Common myeloid progenitor, CD34-positive (primary cell): ENCODE measurements at regions not wholly inside any gene's neighbourhood (a gene's known extent, or its start where the extent isn't known, plus 50 kb on each side); places are given as distances from the start of the nearest gene placed in this dataset.

Experiments used
- CTCF ChIA-PET: fragments of 350-600 bp; sonication (Branson Sonifier 250); formaldehyde crosslinking; loops from one replicate; lab custom pipeline; 2021; ENCODE audit warnings: antibody characterized with exemption; lab: Charles Lee
- POLR2A ChIA-PET: fragments of 350-600 bp; sonication (Branson Sonifier 250); formaldehyde crosslinking; loops from one replicate; lab custom pipeline; 2021; ENCODE audit warnings: antibody characterized with exemption; lab: Charles Lee
- DNase-seq, 3 donors: peaks; one replicate each; pipeline versions ENCODE4 v3.0.0 to v3.0.0-alpha.2; 2013
- H3K27ac ChIP-seq, 2 experiments: 1 replicate in 1 of 2; 2 replicates in 1 of 2; pipeline ENCODE4 v1.7.0; 2013; ENCODE audit warnings: inconsistent platforms in 2 of 2, low read length in 2 of 2, mild to moderate bottlenecking in 2 of 2, low read depth in 1 of 2, moderate library complexity in 1 of 2; ENCODE audit not compliant: severe bottlenecking in 2 of 2, insufficient read depth in 1 of 2, poor library complexity in 1 of 2
- H3K27me3 ChIP-seq, 5 experiments: replicated peaks in 2 of 5; 1 replicate in 3 of 5; 2 replicates in 2 of 5; pipeline versions ENCODE4 v1.6.1 to v1.7.0; 2013; ENCODE audit warnings: low read length in 4 of 5, mild to moderate bottlenecking in 2 of 5, moderate library complexity in 2 of 5, inconsistent platforms in 1 of 5; ENCODE audit not compliant: insufficient read depth in 5 of 5, control insufficient read depth in 4 of 5
- H3K36me3 ChIP-seq, 4 experiments: 1 replicate in 2 of 4; 2 replicates in 2 of 4; pipeline versions ENCODE4 v1.6.1 to v1.7.0; 2013; ENCODE audit warnings: low read length in 3 of 4, control low read depth in 1 of 4, mild to moderate bottlenecking in 1 of 4; ENCODE audit not compliant: control insufficient read depth in 4 of 4, insufficient read depth in 4 of 4
- H3K4me1 ChIP-seq, 4 experiments: 1 replicate in 3 of 4; 2 replicates in 1 of 4; pipeline versions ENCODE4 v1.6.1 to v1.7.1; 2013; ENCODE audit warnings: low read length in 3 of 4, mild to moderate bottlenecking in 3 of 4, control low read depth in 1 of 4, inconsistent platforms in 1 of 4, moderate library complexity in 1 of 4; ENCODE audit not compliant: control insufficient read depth in 4 of 4, insufficient read depth in 4 of 4; ENCODE audit errors: control extremely low read depth in 1 of 4
- H3K4me3 ChIP-seq, 7 experiments: 1 replicate in 4 of 7; 2 replicates in 3 of 7; pipeline versions ENCODE4 v1.5.1 to v1.7.0; 2013; ENCODE audit warnings: mild to moderate bottlenecking in 7 of 7, low read length in 6 of 7, moderate library complexity in 6 of 7, inconsistent platforms in 2 of 7, low read depth in 2 of 7, control low read depth in 1 of 7; ENCODE audit not compliant: insufficient read depth in 4 of 7, control insufficient read depth in 1 of 7; ENCODE audit errors: extremely low read depth in 1 of 7
- H3K9me3 ChIP-seq, 5 experiments: 1 replicate in 4 of 5; 2 replicates in 1 of 5; pipeline versions ENCODE4 v1.6.1 to v1.7.1; 2013; ENCODE audit warnings: low read length in 4 of 5, mild to moderate bottlenecking in 2 of 5, inconsistent platforms in 1 of 5, low read depth in 1 of 5, moderate library complexity in 1 of 5; ENCODE audit not compliant: control insufficient read depth in 4 of 5, insufficient read depth in 2 of 5; ENCODE audit errors: control extremely low read depth in 1 of 5
- WGBS: methylation state at CpG from one replicate; pipeline ENCODE4 v1.1.5; 2013; ENCODE audit not compliant: insufficient coverage; 5-methylcytosine and 5-hydroxymethylcytosine counted together

DNA sequence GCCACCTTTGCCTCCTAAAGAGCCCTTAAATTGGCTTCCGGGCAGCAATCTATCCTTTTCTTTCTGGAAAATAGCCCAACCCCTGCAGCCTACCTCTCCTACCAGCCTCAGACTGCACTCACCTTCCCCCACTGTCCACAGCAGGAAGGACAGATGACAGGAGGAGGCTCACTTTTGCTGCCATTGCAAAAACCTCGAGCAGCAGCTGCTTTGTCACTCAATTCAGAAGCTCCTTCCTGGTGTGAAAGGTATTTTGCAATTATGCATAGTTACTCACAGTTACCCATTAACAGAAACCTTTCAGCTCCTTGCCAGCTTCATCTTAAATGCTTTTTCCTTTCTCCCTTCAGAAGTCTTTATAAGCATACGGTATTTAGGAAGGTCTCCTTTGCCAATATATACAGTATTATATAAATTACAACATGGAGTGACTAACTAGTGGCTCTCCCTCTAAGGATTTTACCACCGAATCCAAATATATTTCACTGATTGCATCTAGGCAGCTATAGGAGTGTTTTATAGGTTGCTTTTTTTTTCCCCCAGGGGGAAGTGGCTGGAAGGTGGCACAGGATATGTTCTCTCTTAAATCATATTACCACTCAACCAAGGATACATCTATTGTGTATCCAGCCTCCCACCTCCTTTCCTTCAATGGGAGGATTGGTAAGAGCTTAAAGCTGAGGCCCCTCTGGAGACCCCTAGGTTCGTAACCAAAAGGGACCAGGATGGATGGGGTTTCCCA lies 142.1 kb upstream of the IPO9 start:
- peak overlapping the region in 1 of 7 experiments; percentile 29 for H3K4me3 ChIP-seq
- CTCF ChIA-PET, result interaction anchor here (0.5 to 1.5 kb wide), 5 partner anchors 10 to 199 kb away, joined by 3 to 6 read pairs (median 4); no protein-coding TSS in a partner anchor
- POLR2A ChIA-PET, result no interaction called here
- WGBS, result no CpG with 5 or more reads among the region's 5 CpGs
- peaks cover 4 to 15% (median 11%) of the 10 kb centered on the region in 4 experiments for H3K4me1 ChIP-seq
- H3K27ac ChIP-seq, result no peak overlapping the region
- DNase-seq, result peak in 2 of 3 donors; percentile 29 to 39
- H3K9me3 ChIP-seq, result no peaks in the 10 kb centered on the region
- H3K36me3 ChIP-seq, result no peaks in the 10 kb centered on the region
- H3K27me3 ChIP-seq, result no peaks in the 10 kb centered on the region

DNA sequence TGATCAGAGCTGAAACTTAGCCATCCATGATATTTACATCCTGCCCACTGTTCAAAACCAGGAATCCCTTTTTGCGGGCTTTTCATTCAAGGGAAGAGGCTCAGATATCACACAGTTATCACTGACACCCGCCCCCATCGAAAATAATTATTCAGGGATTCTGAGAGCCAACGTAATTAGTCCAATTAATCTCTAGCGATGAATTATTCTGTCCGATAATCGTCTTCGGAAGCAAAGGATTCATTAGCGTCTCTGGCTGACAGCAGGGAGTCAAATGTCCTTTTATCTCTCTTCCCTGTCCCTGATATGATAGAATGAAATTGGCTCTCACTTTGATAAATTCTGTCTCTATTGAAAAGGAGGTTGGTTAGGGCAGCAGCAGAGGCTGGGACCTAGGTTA lies 140.4 kb upstream of the IPO9 start:
- Histone ChIP-seq H3K36me3 (no peaks in the 10 kb centered on the region), H3K27me3 (no peaks in the 10 kb centered on the region), H3K27ac (no peak overlapping the region), H3K4me3 (no peak overlapping the region), H3K4me1 (peaks cover 4 to 15% (median 11%) of the 10 kb centered on the region in 4 experiments), H3K9me3 (no peaks in the 10 kb centered on the region)
- ChIA-PET POLR2A (interaction anchor here (0.6 kb wide), 1 partner anchor 235 kb away, joined by 3 read pairs; no protein-coding TSS in a partner anchor), CTCF (interaction anchor here (1.8 kb wide), 1 partner anchor 129 kb away, joined by 7 read pairs; no protein-coding TSS in a partner anchor)
- WGBS, result 97% methylated on average over 9 of the region's 9 CpGs
- no peak for DNase-seq

DNA sequence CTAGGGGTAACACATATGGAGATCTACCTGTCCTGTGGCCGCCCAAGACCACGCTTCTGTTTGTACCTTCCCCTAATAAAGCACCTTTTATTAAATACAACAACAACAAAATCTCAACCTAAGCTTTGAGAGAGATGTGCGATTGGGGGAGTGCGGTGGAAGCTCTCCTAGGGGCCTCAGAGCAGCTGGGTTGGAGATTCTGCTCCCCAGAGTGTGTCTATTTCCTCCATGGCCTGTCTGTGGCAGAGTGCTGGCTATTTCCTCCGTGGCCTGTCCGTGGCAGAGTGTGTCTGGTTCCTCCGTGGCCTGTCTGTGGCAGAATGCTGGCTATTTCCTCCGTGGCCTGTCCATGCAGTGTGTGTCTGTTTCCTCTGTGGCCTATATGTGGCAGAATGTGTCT lies 139.3 kb upstream of the IPO9 start:
- CTCF ChIA-PET, result interaction anchor here (1.8 kb wide), 1 partner anchor 130 kb away, joined by 7 read pairs; no protein-coding TSS in a partner anchor
- 100% methylated on average over 4 of the region's 8 CpGs for WGBS
- POLR2A ChIA-PET, result no interaction called here

DNA sequence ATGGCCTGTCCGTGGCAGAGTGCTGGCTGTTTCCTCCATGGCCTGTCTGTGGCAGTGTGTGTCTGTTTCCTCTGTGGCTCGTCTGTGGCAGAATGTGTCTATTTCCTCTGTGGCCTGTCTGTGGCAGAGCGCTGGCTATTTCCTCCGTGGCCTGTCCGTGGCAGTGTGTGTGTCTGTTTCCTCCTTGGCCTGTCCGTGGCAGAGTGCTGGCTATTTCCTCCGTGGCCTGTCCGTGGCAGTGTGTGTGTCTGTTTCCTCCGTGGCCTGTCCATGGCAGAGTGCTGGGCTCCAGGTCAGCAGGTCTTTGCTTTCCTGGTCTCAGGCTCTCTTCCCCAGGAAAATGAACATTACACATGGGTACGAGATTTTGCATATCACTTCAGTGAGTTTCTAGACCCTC lies 138.4 kb upstream of the IPO9 start:
- H3K4me3 ChIP-seq, result no peak overlapping the region
- POLR2A ChIA-PET, result no interaction called here
- H3K9me3 ChIP-seq, result no peaks in the 10 kb centered on the region
- no peaks in the 10 kb centered on the region for H3K27me3 ChIP-seq
- no peak overlapping the region for H3K27ac ChIP-seq
- DNase-seq, result no peak
- no peaks in the 10 kb centered on the region for H3K36me3 ChIP-seq
- WGBS, result 95% methylated on average over 7 of the region's 10 CpGs
- CTCF ChIA-PET, result no interaction called here
- peaks cover 4 to 15% (median 11%) of the 10 kb centered on the region in 4 experiments for H3K4me1 ChIP-seq

More for the DNA sequence above, 139.3 kb upstream of the IPO9 start:
- Histone ChIP-seq H3K27me3 (no peaks in the 10 kb centered on the region), H3K4me3 (no peak overlapping the region), H3K27ac (no peak overlapping the region), H3K36me3 (no peaks in the 10 kb centered on the region), H3K9me3 (no peaks in the 10 kb centered on the region), H3K4me1 (peaks cover 4 to 15% (median 11%) of the 10 kb centered on the region in 4 experiments)
- no peak for DNase-seq

DNA sequence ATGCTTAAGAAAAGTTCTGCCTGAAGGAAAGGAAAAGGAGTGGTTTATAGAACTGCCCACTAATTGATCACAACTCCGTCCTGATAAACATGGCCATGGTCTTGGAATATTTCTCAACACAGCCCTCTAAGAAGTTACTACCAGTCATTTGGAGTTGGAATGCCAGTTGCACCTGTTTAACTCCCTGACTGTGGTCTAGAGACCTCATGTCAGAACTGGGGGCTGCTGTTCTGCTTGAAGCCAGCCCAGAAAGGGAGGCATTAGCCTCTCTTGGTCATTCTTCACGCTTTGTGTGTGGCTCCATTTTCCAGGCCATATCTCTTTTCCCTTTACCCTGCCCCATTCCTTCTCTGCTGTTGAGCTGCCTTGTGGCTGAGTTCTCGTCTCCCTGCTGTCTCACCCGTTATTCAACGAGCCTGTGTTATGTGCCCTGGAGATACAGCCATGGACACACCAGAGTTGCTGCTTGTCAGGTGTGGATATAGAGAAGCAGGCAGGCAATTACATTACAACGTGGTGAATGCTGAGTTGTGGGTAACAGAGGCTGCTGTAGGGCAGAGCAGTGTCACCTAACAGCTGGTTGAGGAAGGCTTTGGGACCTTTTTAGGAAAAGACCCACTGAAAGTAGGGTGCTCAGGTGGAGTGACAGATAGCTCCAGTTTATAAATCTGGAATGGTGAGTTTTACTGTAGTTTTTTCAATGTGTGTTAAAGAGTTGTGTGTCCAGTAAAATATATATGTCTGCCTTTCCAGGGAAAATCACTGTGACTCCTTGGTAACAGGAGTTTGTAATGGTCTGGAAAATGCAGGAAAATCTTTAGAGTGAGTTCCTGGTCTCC lies 137.0 kb upstream of the IPO9 start:
- POLR2A ChIA-PET, result no interaction called here
- no peak overlapping the region for H3K4me3 ChIP-seq
- CTCF ChIA-PET, result interaction anchor here (1.0 to 2.0 kb wide), 4 partner anchors 12 to 161 kb away, joined by 3 to 6 read pairs (median 5); no protein-coding TSS in a partner anchor
- peaks cover under 1 to 6% (median 3%) of the 10 kb centered on the region in 4 experiments for H3K4me1 ChIP-seq
- 95% methylated on average over 3 of the region's 6 CpGs for WGBS
- H3K27ac ChIP-seq, result no peak overlapping the region
- no peak for DNase-seq
- H3K27me3 ChIP-seq, result no peaks in the 10 kb centered on the region
- H3K9me3 ChIP-seq, result no peaks in the 10 kb centered on the region
- no peaks in the 10 kb centered on the region for H3K36me3 ChIP-seq

DNA sequence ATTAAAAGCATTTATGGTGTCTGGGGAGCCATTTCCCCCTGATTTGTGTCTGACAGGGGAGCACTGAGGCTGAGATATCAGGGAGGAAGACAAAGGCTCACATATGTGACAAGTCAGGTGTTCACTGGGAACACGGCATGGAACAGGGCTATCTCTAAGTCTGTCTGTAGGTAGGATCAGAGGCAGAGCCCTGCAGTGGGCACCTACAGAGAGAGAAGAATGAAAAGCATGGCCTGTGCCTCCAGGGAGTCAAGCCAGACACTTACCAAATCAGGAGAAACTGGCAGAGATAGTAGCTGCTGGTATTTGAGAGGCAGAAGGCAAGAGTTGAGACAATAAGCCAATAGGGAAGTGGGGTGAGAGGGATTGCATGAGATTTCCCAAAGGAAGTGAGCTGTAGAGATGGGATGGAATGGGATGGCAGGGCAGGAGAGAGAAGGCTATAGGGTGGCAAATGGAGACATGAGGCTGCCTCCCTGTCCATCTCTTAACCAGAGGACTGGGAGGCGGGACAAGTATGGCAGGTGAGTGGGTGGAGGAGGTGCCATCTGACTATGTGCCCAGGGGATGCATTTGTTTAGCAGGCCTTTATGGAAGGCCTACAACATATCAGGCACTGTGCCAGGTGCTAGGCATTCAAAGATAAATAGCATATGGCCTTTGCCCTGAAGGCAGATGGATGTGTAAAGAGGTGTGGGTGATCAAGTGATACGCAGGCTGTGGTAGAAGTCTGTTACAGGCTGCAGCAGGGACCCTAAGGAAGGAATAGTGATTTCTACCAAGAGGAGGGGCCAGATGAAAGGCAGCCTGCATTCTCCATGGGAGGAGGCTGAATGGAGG lies 136.2 kb upstream of the IPO9 start:
- Histone ChIP-seq H3K4me1 (no peaks in the 10 kb centered on the region), H3K27ac (no peak overlapping the region), H3K36me3 (no peaks in the 10 kb centered on the region), H3K27me3 (no peaks in the 10 kb centered on the region), H3K4me3 (no peak overlapping the region), H3K9me3 (no peaks in the 10 kb centered on the region)
- ChIA-PET CTCF (interaction anchor here (1.0 to 2.0 kb wide), 4 partner anchors 11 to 162 kb away, joined by 5 to 6 read pairs (median 5); no protein-coding TSS in a partner anchor), POLR2A (no interaction called here)
- WGBS, result 90% methylated on average over 3 of the region's 3 CpGs
- DNase-seq, result no peak
